Endodermal cell (in vitro differentiated cells): ENCODE measurements at regions not wholly inside any gene's neighbourhood (a gene's known extent, or its start where the extent isn't known, plus 50 kb on each side); places are given as distances from the start of the nearest gene placed in this dataset.

ENCODE experiments used
- DNase-seq: peaks from one replicate; pipeline ENCODE4 v3.0.0-alpha.2; 2017
- H3K27ac ChIP-seq: 2 replicates; pipeline ENCODE4 v1.5.1; 2013; ENCODE audit warnings: mild to moderate bottlenecking, low read depth, low read length, moderate library complexity
- H3K27me3 ChIP-seq: 2 replicates; pipeline ENCODE4 v1.6.1; 2013; ENCODE audit warnings: mild to moderate bottlenecking, low read length, moderate library complexity; ENCODE audit not compliant: insufficient read depth, control insufficient read depth, poor library complexity, severe bottlenecking
- H3K36me3 ChIP-seq: 2 replicates; pipeline ENCODE4 v1.7.0; 2013; ENCODE audit warnings: mild to moderate bottlenecking, low read length, moderate library complexity; ENCODE audit not compliant: control insufficient read depth, insufficient read depth
- H3K4me1 ChIP-seq: one replicate; pipeline ENCODE4 v1.7.0; 2013; ENCODE audit warnings: low read length; ENCODE audit not compliant: control insufficient read depth, insufficient read depth
- H3K4me3 ChIP-seq: 2 replicates; pipeline ENCODE4 v1.5.1; 2013; ENCODE audit warnings: mild to moderate bottlenecking, low read length, moderate library complexity
- H3K9ac ChIP-seq: 2 replicates; pipeline ENCODE4 v1.6.1; 2013; ENCODE audit warnings: mild to moderate bottlenecking, low read length, moderate library complexity; ENCODE audit not compliant: poor library complexity, severe bottlenecking; ENCODE audit errors: extremely low read depth
- H3K9me3 ChIP-seq: 2 replicates; pipeline ENCODE4 v1.6.1; 2013; ENCODE audit warnings: mild to moderate bottlenecking, low read length, moderate library complexity; ENCODE audit not compliant: control insufficient read depth
- H3K27ac Mint-ChIP-seq: 2 replicates; pipeline ENCODE4 v1.8.0; 2020; ENCODE audit warnings: mixed read lengths
- H3K27me3 Mint-ChIP-seq: 2 replicates; pipeline ENCODE4 v1.8.0; 2021; ENCODE audit warnings: mild to moderate bottlenecking, mixed read lengths; ENCODE audit not compliant: insufficient read depth
- H3K36me3 Mint-ChIP-seq: 2 replicates; pipeline ENCODE4 v1.8.0; 2020; ENCODE audit warnings: low read depth, mixed read lengths
- H3K4me1 Mint-ChIP-seq: 2 replicates; pipeline ENCODE4 v1.8.0; 2020; ENCODE audit warnings: mixed read lengths
- H3K4me3 Mint-ChIP-seq: 2 replicates; pipeline ENCODE4 v1.8.0; 2020; ENCODE audit warnings: mild to moderate bottlenecking, moderate library complexity, mixed read lengths
- H3K9me3 Mint-ChIP-seq: 2 replicates; pipeline ENCODE4 v1.8.0; 2020; ENCODE audit warnings: mild to moderate bottlenecking, mixed read lengths
- CTCF ChIP-seq: fragments of 200-600 bp; sonication (generic); conservative IDR thresholded peaks from 2 replicates; pipeline ENCODE4 v1.5.0; 2021; ENCODE audit warnings: antibody characterized with exemption, mild to moderate bottlenecking
- WGBS, 2 experiments: methylation state at CpG; one replicate each; pipeline versions ENCODE4 v1.1.5 to v1.1.7; 2013; ENCODE audit warnings: missing lambda C conversion rate in 2 of 2, mixed read lengths in 1 of 2; ENCODE audit not compliant: insufficient coverage in 1 of 2, insufficient read length in 1 of 2; 5-methylcytosine and 5-hydroxymethylcytosine counted together

GRCh38 chr13:73300718-73301425 lies 242.1 kb downstream of the KLF5 start:
- H3K4me3 Mint-ChIP-seq, result no peak overlapping the region
- DNase-seq, result no peak
- H3K9ac ChIP-seq, result no peak overlapping the region
- peaks cover 5% of the 10 kb centered on the region for H3K4me1 Mint-ChIP-seq
- no peaks in the 10 kb centered on the region for H3K36me3 Mint-ChIP-seq
- no peak overlapping the region for H3K4me3 ChIP-seq
- no peak for TF ChIP-seq CTCF
- no peak overlapping the region for H3K27ac Mint-ChIP-seq
- H3K36me3 ChIP-seq, result no peaks in the 10 kb centered on the region
- 96% methylated on average over 2 of the region's 3 CpGs; no CpG with 5 or more reads in 1 of the 2 experiments for WGBS, 2 experiments
- no peaks in the 10 kb centered on the region for H3K9me3 Mint-ChIP-seq
- no peak overlapping the region for H3K27ac ChIP-seq
- H3K4me1 ChIP-seq, result no peaks in the 10 kb centered on the region
- H3K27me3 Mint-ChIP-seq, result no peaks in the 10 kb centered on the region
- H3K27me3 ChIP-seq, result no peaks in the 10 kb centered on the region
- no peaks in the 10 kb centered on the region for H3K9me3 ChIP-seq

- no peaks in the 10 kb centered on the region for H3K4me1 ChIP-seq
- 97 to 100% methylated on average over 1 to 2 of the region's 2 CpGs for WGBS, 2 experiments
- Mint-ChIP-seq H3K36me3 (no peaks in the 10 kb centered on the region), H3K9me3 (no peaks in the 10 kb centered on the region), H3K27ac (no peak overlapping the region), H3K4me1 (peaks cover 5% of the 10 kb centered on the region), H3K27me3 (no peaks in the 10 kb centered on the region), H3K4me3 (no peak overlapping the region)
- no peak overlapping the region for H3K9ac ChIP-seq
- H3K36me3 ChIP-seq, result no peaks in the 10 kb centered on the region
- no peaks in the 10 kb centered on the region for H3K9me3 ChIP-seq
- no peak for TF ChIP-seq CTCF
- H3K4me3 ChIP-seq, result no peak overlapping the region
- no peaks in the 10 kb centered on the region for H3K27me3 ChIP-seq
- DNase-seq, result no peak
- no peak overlapping the region for H3K27ac ChIP-seq
These were observed 241.0 kb downstream of the KLF5 start for GRCh38 chr13:73299787-73300186.

- no peak for TF ChIP-seq CTCF
- Histone ChIP-seq H3K27me3 (no peaks in the 10 kb centered on the region), H3K4me1 (no peaks in the 10 kb centered on the region), H3K36me3 (no peaks in the 10 kb centered on the region), H3K4me3 (no peak overlapping the region), H3K27ac (no peak overlapping the region), H3K9ac (no peak overlapping the region), H3K9me3 (no peaks in the 10 kb centered on the region)
- Mint-ChIP-seq H3K4me1 (peaks cover 9% of the 10 kb centered on the region), H3K9me3 (no peaks in the 10 kb centered on the region), H3K27ac (no peak overlapping the region), H3K4me3 (no peak overlapping the region), H3K36me3 (no peaks in the 10 kb centered on the region), H3K27me3 (no peaks in the 10 kb centered on the region)
- DNase-seq, result no peak
- 88 to 90% methylated on average over 5 of the region's 6 CpGs for WGBS, 2 experiments
These were observed 235.2 kb downstream of the KLF5 start for GRCh38 chr13:73293913-73294523.
